Neural cell (in vitro differentiated cells): ENCODE measurements at regions not wholly inside any gene's neighbourhood (a gene's known extent, or its start where the extent isn't known, plus 50 kb on each side); places are given as distances from the start of the nearest gene placed in this dataset.

Experiments
- CTCF ChIP-seq: fragments of 450-650 bp; IDR thresholded peaks from 2 replicates; pipeline ENCODE4 v1.5.1; 2014; ENCODE audit warnings: antibody characterized with exemption, mild to moderate bottlenecking, moderate library complexity; ENCODE audit not compliant: poor library complexity, severe bottlenecking
- EP300 ChIP-seq: fragments of 450-650 bp; conservative IDR thresholded peaks from 2 replicates; pipeline ENCODE4 v1.6.1; 2014; ENCODE audit warnings: antibody characterized with exemption, mild to moderate bottlenecking, moderate library complexity; ENCODE audit not compliant: poor library complexity, severe bottlenecking
- EZH2 ChIP-seq: fragments of 200-600, 300-800 bp; shearing (Covaris generic), sonication (generic); IDR thresholded peaks from 2 replicates; pipeline ENCODE4 v1.6.1; 2014; ENCODE audit warnings: antibody characterized with exemption, low read length, borderline replicate concordance, mild to moderate bottlenecking; ENCODE audit not compliant: insufficient read depth, poor library complexity, severe bottlenecking
- MXI1 ChIP-seq: fragments of 450-650 bp; conservative IDR thresholded peaks from 2 replicates; pipeline ENCODE4 v1.6.1; 2014; ENCODE audit warnings: antibody characterized with exemption, mild to moderate bottlenecking; ENCODE audit not compliant: poor library complexity, severe bottlenecking
- POLR2AphosphoS5 ChIP-seq: IDR thresholded peaks from 2 replicates; pipeline ENCODE4 v1.6.1; 2012
- RAD21 ChIP-seq: fragments of 450-650 bp; conservative IDR thresholded peaks from 2 replicates; pipeline ENCODE4 v1.6.1; 2014; ENCODE audit warnings: antibody characterized with exemption, mild to moderate bottlenecking, moderate library complexity
- SMC3 ChIP-seq: fragments of 450-650 bp; conservative IDR thresholded peaks from 2 replicates; pipeline ENCODE4 v1.6.1; 2014; ENCODE audit warnings: antibody characterized with exemption, mild to moderate bottlenecking, moderate library complexity; ENCODE audit not compliant: poor library complexity

GRCh38 chr18:72433756-72434155 is 110.4 kb downstream of the CBLN2 start:
- TF ChIP-seq EZH2 = no peak
- no peak for TF ChIP-seq CTCF
- TF ChIP-seq MXI1 = no peak
- TF ChIP-seq POLR2AphosphoS5 = no peak
- no peak for TF ChIP-seq RAD21
- no peak for TF ChIP-seq EP300
- no peak for TF ChIP-seq SMC3
